HG03159 (cell line): ENCODE measurements at regions not wholly inside any gene's neighbourhood (a gene's known extent, or its start where the extent isn't known, plus 50 kb on each side); places are given as distances from the start of the nearest gene placed in this dataset.
"Not testable (repeated sequence)": the region's sequence is repeated elsewhere in the genome, so short reads cannot be mapped to it uniquely, and the experiment has no call there.

ENCODE experiments used
- ATAC-seq: cut with Tn5 transposase; IDR thresholded peaks from one replicate; pipeline ENCODE4 v1.9.1; 2021; ENCODE audit warnings: mild to moderate bottlenecking, moderate library complexity; ENCODE audit not compliant: unreplicated experiment

DNA sequence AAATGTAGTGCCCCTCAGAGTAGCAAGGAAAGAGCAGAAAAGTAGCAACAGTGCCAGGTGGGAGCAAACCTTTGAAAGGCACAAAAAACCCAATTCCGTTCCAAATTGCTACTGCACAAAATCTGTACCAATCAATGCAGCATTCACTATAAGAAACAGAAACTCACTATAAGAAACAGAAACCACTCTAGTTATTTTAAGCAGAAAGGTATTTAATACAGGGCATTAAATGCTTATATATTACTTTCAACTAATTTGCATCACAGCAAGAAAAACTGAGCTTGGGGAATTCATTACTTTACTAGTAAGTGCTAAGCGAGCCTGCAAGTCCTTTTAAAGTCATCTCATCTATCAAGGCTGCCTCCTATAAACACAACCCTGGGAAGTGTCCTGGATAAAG lies 116.5 kb upstream of the OLIG3 start:
- ATAC-seq, result no peak

DNA sequence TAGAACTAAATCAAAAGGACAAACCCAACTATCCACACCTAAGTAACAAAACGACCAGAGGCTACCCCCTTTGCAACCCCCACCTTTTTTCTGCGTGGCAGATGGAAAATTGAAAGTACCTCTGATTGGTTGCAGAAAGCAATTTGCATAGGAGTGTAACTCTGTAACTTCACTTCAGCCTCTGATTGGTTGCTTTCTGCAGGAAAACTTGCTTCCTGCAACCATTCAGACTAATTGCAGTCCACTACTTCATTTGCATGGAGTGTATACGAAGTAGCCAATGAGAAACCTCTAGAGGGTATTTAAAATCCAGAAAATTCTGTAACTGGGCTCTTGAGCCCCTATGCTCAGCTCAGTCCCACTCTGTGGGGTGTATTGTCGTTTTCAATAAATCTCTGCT lies 129.1 kb upstream of the OLIG3 start:
- no peak for ATAC-seq

DNA sequence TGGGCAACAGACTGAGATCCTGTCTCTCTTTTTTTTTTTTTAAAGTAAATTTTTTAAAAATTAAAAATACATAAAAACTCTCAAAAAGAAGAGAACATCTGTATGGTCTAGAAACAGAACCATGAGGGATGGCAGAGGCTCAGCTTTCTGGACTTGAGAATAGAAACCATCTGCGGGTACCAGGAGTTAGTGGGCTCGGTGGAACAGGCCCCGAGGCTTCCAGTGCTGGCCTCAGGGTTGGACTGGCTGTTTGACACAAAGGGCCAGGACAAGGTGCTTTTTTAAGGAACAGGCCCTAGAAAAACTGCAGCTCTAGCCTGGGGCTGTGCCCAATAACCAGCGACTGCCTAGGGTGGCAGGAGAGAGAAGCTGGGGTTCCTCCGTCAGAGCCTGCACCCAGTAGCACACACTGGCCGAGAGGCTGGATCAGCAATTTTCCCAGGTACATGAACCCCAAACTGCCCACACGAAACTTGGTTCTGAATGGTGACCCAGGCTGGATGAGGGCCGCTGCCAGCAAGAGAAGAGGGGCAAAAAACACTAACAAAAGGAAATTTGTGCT lies 131.0 kb upstream of the OLIG3 start:
- no peak for ATAC-seq

DNA sequence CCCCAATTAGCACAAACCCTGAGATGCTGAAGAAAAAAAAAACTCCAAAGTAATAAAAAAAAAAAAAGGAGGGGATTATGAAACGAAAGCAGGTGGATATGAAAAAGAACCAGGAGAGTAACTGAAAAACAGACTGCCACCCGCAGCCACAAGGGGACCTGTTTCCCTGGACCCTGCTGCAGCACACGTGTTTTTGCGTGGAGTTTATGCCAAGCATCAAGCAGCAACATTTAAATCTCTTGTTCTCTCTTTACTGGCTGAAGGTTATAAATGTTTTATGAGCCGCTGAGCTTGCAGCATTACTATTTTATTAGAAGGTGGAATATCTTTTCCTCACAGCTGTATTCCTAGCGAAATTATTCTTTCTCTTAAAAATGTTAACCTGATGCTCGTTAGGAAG lies 131.6 kb upstream of the OLIG3 start:
- ATAC-seq, result no peak

DNA sequence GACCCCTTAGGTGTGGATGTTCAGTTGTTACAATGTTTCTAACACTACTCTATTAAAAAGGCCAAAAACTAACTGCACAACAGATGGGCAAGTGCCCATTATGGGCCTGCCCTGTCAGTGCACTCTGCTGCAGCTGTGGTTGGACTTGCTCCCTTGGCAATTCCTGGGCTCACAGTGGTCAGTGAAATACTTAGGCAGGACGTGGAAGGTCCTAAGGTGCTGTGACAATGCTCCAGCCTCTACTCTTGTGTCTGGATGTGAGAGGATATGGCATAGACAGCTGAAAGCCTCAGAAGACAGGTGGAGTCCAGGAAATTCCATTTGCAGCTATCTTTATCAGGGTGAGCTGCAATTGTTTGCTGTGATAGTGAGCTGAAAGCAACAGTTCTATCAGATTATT lies 136.5 kb upstream of the OLIG3 start:
- no peak for ATAC-seq

DNA sequence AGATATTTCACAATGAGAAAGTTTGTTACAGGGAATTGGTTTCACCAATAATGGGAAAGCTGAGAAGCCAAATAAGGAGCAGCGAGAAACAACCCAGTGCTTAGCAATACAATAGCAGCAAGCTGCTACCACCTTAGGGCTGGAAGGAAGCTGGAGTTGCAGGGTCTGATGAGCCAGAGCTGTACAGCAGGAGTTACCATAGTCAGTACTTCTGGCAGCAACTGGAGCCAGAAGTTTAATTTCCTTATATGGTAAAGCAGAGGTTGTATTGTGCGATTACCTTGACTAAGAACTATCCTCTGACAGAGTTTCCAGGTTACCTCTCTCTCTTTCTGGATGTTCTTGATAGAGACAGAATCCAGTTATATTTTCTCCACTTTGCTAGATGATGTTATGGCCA lies 137.1 kb upstream of the OLIG3 start:
- ATAC-seq, result no peak

DNA sequence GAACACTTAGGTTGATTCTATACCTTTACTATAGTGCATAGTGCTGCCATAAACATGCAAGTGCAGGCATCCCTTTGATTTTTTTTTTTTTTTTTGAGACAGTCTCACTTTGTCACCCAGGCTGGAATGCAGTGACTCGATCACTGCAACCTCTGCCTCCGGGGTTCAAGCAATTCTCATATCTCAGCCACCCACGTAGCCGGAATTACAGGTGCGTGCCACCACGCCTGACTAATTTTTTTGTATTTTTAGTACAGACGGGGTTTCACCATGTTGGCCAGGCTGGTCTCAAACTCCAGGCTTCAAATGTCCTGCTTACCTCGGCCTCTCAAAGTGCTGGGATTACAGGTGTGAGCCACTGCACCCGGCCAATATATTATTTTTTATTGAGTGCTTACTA lies 140.0 kb upstream of the OLIG3 start:
- ATAC-seq, result not testable (repeated sequence)

DNA sequence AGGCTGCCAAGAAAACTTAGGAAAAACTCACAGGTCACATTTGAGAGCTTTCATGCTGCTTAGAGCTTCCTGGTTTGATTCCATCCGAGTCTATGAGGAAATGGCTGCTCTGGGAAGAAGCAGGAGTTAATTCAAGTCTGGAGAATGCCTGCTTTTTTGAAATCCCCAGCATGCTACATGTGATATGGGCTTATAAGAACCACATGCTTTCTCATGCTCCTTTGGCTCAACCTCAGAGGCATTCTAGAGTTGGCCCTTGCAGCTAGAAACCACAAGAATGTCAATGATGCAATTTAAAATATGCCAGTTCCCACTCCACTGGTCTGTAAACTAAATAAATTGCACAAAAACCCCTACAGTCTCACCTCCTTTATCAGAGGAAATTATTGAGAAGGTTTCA lies 142.9 kb upstream of the OLIG3 start:
- ATAC-seq, result no peak

DNA sequence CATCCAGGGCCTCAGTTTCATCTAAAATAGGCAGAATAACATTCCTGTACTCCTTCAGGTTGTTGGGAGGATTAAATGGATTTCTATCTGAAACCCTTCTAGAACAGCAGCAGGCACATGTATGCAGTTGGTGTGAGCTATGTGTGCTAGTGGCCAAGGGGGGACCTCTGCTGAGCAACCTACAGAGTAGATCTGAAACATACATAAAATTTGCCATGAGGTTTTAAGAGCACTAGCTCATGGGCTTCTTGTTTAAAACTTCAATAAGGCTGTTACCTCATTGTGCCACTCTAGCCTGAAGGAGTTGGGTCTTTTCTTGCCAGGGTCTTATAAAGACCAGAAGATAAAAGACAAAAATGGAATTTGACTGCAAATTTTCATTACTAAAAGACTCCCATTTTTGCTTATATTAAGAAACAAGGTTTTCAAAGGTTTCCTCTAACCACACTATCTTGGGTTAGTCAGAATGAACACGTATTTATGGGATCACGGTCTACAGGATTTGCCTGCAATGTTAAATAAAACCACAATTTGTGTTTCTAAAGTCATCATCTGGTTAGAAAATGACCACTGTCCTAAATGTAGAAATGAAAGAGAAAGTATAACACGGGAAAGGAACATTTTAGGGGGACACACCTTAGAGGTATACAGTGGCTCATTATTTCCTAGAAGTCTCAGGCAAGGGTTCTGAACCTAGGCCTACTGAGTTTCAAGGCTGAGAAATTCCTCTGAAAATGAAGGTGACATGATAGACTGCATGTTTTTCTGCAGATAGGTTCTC lies 144.9 kb upstream of the OLIG3 start:
- no peak for ATAC-seq

DNA sequence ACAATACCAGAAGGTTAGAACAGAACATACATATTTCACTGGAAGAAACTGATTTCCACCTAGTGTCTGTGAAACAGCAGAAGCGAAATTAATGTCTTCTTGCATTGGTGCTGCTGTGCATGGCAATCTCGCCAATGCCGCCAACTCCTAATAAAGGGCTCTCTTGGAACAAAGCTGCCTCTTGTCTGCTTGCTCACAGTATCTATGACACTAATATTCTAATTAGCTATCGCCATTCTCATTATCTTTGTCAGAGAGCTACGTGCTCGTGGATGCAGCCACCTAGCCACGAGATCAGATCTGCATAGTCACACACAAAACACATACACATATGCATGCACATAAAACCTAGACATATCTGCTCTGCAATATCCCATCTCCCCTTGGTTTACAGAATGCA lies 145.9 kb upstream of the OLIG3 start:
- no peak for ATAC-seq

DNA sequence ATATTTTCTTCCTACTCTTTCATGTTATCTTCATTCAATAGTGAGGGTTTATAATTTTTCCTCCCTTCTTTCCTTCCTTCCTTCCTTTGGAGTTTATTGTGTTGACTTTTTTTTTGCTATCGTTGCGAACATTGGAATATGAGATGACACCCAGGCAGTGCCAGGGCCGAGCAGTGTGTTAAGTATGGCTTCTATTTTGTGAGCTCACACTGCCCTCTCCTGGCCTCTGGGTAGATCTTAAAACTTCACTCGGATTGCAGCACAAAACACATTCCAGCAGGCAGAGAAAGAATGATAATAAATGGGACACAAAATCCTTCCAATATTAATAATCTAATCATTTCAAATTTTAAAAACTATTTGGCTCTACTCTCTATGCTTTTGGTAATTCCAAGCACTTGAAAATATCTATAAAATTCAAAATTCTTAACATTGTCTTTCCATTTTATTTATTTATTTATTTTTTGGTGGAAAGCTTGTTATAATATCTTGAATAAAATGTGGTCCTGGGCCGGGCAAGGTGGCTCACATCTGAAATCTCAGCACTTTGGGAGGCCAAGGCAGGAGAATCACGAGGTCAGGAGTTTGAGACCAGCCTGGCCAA lies 147.4 kb upstream of the OLIG3 start:
- ATAC-seq, result no peak

DNA sequence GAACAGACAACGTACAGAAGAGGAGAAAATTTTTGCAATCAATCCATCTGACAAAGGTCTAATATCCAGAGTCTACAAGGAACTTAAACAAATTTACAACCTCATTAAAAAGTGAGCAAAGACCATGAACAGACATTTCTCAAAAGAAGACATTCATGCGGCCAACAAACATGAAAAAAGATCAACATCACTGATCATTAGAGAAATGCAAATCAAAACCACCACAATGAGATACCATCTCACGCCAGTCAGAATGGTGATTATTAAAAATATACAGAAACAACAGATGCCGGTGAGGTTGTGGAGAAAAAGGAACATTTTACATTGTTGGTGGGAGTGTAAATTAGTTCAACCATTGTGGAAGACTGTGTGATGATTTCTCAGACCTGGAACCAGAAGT lies 149.0 kb upstream of the OLIG3 start:
- not testable (repeated sequence) for ATAC-seq

DNA sequence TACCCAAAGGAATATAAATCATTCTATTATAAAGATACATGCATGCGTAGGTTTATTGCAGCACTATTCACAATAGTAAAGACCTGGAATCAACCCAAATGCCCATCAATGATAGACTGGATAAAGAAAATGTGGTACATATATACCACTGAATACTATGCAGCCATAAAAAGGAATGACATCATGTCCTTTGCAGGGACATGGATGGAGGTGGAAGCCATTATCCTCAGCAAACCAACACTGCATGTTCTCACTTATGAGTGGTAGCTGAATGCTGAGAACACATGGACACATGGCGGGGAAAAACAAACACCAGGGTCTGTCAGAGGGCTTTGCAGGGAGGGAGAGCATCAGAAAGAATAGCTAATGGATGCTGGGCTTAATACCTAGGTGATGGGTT lies 149.4 kb upstream of the OLIG3 start:
- ATAC-seq, result not testable (repeated sequence)

DNA sequence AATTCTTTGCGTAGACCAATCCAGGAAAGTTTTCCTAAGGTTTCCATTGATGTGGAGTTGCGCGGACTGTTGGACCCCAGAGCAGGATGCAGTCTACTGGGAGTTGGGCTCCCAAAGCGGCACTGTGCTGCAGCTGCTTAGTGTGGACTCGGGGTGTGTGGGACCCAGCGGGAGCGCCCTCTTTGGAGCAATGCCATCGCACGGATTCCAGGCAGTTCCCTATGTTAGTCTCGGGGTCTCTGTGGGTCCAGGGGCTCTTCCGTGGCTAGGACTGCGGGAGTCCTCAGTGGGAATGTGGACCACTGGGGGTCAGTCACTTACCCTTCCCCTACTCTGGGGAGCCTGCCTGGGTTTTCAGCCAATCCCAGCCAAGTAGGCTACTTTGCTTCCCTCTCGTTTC lies 151.7 kb upstream of the OLIG3 start:
- no peak for ATAC-seq

DNA sequence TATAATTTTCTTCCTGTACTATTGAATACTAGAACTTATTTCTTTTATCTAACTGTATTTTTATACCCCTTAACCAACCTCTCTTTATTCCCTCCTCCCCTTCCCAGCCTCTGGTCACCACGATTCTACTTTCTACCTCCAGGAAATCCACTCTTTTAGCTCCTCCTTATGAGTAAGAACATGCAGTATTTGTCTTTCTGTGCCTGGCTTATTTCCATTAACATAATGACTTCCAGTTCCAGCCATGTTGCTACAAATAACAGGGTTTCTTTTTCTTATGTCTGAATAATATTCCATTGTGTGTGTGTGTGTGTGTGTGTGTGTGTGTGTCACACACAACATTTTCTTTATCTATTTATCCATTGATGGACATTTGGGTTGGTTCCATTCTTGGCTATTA lies 152.3 kb upstream of the OLIG3 start:
- no peak for ATAC-seq

DNA sequence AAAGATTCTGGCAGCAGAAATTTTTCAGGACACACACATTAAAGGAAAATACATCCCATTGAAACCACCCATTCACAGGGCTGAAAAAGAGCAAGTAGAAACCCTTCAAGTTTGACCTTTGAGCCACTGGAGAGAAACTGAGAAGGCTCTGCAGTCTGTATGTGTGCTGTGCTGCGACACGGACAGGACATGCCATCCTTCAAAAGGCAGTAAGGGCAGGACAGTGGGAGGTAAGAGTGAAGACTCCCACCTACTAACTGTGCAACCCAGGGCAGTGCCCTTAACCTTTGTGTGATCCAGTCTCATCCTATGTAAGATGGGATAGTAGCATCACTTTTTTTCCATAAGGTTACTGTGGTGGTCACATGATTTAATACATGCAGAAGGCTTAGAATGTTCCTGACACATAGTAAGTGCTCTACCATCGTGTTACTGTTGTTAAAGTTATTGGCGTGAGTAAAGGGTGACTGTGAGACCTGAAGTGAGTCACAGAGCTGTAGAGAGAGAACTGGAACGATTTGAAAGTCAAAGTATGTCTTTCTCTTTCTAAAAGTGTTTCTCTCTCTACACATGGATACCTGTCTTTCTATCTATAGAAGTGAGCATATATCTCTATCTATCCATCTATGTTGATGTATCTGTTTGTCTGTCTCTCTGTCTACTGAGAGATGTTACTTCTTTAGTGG lies 153.7 kb upstream of the OLIG3 start:
- no peak for ATAC-seq

DNA sequence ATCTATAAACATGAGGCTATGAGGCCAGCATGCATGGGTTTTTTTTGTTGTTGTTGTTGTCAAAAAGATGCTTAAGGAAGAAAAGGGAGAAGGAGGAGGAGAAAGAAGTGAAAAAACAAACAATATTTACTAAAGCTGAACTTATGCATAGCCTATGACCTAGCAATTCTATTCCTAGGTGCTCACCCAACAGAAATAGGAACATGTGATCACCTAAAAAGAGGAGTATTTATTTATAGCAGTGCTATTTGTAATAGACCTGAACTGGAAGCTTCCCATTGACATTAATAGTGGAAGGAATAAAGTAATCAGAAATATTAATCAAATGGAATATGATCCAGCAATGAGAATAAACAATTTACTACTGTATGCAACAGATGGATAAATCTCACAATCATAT lies 156.5 kb upstream of the OLIG3 start:
- ATAC-seq, result no peak

DNA sequence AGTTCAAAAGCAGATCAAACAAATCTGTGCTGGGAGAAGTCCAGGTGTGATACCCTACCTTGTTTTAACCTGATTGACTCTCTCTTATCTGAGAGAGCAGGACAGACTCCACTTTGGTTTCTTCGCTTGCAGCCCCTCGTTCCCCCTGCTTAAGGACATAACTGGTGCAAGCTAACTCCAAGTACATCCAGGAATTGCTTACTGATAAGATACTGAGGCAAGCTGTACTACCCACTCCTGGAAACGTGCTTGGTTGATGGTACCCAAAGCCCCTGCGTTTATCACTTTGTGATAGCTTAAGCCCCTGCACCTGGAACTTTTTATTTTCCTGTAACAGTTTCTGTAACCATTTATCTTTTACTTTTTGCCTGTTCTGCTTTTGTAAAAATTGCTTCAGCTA lies 157.0 kb upstream of the OLIG3 start:
- ATAC-seq, result no peak

DNA sequence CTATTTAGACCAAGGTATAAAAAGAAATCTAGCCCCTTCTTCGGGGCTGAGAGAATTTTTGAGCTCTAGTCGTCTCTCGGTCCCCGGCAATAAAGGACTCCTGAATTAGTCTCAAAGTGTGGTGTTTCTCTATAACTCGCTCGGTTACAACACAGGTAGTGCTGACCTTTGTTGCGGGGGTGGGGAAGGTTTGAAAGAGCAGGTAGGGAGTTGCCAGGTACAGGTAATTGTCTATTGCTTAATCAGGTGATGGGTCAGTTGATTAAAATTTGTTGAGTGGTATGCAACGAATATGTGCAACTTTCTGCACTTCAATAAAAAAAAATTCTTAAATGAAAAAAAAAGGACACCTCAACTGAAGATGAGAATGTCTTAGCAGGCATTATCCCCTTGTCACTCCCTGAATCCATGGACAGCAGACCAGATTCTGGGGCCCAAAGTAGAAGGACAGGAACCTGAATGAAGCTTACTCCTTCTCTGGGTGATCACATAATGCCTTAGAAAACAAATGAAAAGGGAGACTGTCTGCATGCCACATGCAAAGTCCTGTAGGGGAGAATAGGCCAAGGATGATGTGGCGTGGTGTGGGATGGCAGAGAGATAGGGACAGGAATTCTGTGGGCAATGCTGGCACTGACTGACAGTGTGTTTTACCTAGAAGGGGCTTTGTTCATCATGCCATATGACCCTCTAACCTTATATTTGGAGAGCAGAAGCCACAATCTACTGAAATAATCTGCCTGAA lies 157.6 kb upstream of the OLIG3 start:
- no peak for ATAC-seq

DNA sequence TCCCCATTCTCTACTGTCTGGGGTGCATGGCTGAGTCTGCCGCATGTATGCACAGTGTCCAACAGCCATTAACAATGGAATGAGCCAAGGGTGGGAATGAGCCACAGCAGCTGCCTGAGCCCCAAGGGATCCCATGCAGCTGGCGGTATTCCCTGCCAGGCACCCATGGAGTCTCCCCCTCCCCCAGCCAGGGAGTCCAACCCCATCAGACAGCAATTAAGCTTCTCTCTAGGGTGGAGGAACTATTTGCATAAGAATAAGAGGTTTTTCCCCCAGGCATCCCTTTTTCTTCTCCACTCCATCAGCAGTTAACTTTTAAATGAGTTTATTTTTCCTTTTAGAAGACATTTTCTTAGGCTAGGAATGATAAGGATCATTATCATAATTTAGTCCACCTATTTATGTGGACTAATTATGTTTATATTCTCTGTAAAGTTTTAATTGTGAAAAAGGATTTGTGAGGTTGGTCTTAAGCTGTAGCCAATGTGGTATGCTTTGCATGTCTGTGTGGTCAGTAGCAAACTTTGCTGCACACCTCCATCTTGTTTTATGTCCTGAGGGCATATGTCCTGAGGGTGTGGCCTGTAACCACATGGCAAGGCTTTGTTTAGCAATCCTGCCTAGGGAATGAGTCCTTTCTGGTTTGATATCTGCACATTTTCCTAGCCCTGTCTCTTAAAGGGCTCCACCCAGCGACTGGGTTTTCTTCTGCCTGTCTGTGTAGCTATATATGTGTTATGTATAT lies 158.9 kb upstream of the OLIG3 start:
- ATAC-seq, result no peak

DNA sequence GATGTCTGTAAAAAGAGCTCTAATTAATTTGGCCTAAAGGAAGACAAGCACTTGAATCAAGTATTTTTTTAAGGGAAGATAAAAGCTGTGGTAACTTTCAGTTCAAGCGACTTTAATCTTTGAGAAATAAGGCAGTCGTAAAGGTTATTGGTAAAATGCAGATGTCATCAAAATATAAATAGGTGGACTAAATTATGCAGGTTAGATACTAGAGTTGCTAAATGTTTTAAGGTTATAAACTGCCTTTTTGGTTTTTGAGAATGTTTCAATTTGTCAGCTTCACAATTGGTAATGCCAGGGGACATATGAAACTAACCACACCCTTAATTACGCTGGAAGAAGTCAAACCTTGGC lies 159.5 kb upstream of the OLIG3 start:
- no peak for ATAC-seq
